Fibroblast of the conjunctiva (primary cell): ENCODE measurements at regions not wholly inside any gene's neighbourhood (a gene's known extent, or its start where the extent isn't known, plus 50 kb on each side); places are given as distances from the start of the nearest gene placed in this dataset.

ENCODE experiments used
- DNase-seq: peaks from one replicate; pipeline ENCODE4 v3.0.0-alpha.2; 2010; ENCODE audit warnings: low read depth

DNA sequence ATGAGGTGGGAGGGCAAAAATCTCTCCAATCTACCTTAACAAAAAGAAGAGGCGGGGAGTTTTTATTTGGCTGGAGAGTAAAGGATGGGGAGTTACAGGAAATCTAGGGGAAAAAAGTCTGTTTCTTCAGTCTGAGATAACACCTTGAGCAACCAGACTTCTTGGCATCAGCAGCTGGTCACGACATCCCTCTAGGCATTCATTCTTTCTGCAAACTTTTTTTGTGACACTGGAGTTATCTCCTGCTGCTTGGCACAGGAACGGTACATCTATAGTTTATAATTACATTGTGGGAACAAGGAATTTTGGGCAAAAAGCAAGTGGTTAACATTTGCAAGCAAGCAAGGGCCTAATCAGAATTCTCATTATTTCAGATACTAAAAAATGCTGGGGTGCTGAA, 50.6 kb upstream of the IFNGR1 start:
- DNase-seq = no peak

DNA sequence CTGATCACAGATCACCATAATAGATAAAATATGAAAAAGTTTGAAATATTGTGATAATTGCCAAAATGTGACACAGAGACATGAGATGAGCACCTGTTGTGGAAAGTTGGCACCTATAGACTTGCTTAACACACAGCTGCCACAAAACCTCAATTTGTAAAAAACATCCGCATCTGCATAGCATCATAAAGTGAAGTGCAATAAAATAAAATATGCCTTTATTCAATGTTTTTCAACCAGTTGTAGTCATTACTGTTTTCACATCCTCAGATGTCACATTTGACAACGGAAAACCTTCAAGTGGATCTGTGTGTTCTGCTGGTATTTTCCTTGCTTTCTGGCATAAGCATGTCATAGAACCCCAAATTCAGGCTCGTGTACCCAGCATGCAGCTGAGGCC, 50.2 kb upstream of the IFNGR1 start:
- DNase-seq = no peak
